ENCODE measurements at regions not wholly inside any gene's neighbourhood (a gene's known extent, or its start where the extent isn't known, plus 50 kb on each side); places are given as distances from the start of the nearest gene placed in this dataset.

DNA sequence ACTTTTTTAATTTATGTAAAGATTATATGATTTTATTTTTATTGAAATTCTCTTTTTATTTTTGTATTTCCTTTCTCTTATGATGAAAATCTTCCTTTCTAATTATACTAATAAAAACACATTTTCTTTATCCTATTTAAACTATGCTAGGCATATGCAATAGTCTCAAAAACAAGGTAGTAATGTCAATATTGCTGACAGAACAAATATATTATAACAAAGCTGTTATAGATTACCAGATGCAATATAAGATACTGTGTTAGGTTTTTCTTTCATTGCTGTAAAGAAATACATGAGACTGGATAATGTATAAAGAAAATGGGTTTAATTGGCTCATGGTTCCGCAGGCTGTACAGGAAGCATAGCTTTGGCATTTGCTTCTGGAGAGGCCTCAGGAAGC is 631.2 kb upstream of the SOX11 start:
- no peak overlapping the region for H3K4me3 ChIP-seq (ENCODE audit: low read depth, low read length)
- TF ChIP-seq, protein P1, sequence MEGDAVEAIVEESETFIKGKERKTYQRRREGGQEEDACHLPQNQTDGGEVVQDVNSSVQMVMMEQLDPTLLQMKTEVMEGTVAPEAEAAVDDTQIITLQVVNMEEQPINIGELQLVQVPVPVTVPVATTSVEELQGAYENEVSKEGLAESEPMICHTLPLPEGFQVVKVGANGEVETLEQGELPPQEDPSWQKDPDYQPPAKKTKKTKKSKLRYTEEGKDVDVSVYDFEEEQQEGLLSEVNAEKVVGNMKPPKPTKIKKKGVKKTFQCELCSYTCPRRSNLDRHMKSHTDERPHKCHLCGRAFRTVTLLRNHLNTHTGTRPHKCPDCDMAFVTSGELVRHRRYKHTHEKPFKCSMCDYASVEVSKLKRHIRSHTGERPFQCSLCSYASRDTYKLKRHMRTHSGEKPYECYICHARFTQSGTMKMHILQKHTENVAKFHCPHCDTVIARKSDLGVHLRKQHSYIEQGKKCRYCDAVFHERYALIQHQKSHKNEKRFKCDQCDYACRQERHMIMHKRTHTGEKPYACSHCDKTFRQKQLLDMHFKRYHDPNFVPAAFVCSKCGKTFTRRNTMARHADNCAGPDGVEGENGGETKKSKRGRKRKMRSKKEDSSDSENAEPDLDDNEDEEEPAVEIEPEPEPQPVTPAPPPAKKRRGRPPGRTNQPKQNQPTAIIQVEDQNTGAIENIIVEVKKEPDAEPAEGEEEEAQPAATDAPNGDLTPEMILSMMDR (IDR thresholded peaks at IDR 0.05; ENCODE audit: insufficient read depth, low read length, missing control alignments) = no peak
- CTCF ChIA-PET = no interaction called here
- DNase-seq (ENCODE audit: low read depth, low spot score) = no peak
- POLR2A ChIA-PET = no interaction called here

DNA sequence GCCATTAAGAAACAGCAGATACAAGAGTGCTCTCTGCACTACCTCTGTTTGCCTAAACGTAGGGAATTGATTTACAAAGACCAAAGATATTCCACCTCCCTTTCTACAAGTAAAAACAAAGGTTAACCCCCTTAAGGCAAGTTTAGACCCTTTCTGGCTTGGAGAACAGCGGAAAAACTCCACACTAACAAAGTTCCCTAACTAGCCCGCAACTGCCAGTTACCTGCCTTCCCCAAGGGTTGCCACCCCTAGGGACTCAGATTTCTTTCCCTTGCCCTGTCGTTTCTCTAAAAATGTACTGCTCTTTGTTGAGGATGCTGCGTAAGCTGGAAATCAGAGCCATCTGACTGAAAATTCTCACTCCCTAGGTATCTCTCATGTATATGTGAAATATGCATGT is 627.5 kb upstream of the SOX11 start:
- CTCF ChIA-PET = no interaction called here
- TF ChIP-seq, protein P1 (IDR thresholded peaks at IDR 0.05; ENCODE audit: insufficient read depth, low read length, missing control alignments) = no peak
- no peak overlapping the region for H3K4me3 ChIP-seq (ENCODE audit: low read depth, low read length)
- POLR2A ChIA-PET = no interaction called here
- no peak for DNase-seq (ENCODE audit: low read depth, low spot score)

DNA sequence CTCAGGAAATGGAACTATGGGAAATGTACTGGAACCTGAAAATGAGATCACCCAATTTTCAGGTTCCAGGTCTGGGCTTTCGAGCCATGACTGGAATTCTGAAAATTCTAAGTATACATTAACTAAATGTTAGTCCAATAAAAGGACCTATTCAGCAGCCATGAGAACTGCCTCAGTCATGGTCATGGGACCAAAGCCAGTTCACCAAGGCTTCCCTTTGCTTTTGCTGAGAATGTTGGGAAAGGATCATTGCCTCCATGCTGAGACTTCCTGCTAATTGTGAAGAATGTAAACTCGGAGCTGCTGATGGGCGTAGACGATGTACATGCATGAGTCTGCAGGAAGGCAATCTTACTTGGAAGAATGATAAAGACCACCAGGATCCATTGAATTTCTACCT is 624.4 kb upstream of the SOX11 start:
- no peak for DNase-seq (ENCODE audit: low read depth, low spot score)
- no peak overlapping the region for H3K4me3 ChIP-seq (ENCODE audit: low read depth, low read length)
- ChIA-PET CTCF (no interaction called here), POLR2A (no interaction called here)
- TF ChIP-seq, protein P1 (IDR thresholded peaks at IDR 0.05; ENCODE audit: insufficient read depth, low read length, missing control alignments) = no peak

DNA sequence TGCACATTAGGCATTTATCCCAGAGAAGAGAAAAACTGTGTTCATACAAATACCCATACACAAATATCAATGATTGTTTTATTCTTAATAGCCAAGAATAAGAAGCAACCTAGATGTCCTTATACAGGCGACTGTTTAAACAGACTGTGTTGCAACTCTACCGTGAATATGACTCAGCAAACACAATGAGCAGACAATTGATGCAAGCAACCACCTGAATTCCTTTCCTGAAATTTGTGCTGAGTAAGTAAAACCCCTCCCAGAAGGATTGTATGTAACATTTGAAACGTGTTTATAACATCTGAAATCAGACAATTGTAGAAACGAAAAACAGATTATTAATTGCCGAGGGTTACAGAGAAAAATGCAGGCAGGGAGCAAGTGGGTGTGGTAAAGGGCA is 621.9 kb upstream of the SOX11 start:
- TF ChIP-seq, protein P1 (IDR thresholded peaks at IDR 0.05; ENCODE audit: insufficient read depth, low read length, missing control alignments) = no peak
- ChIA-PET CTCF (no interaction called here), POLR2A (no interaction called here)
- DNase-seq (ENCODE audit: low read depth, low spot score) = no peak
- H3K4me3 ChIP-seq (ENCODE audit: low read depth, low read length) = no peak overlapping the region

DNA sequence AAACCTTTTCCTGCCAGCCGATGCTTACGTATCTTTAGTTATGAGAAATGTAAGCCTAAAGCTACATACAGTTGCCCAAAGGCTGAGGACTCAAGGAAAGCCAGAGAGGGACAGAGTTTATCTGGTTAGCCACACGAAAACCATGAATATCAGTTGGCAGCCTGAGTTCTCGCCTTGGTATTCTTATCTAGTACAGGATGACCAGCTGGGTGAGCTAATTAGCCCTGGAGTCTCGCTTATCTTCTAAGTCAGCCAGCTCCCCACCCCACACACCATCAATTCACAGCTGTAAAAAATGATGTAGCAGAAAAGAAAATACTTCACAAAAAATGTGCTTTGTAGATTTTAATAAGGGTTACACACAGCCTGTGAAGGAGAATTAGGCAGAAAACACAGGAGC is 617.5 kb upstream of the SOX11 start:
- no peak overlapping the region for H3K4me3 ChIP-seq (ENCODE audit: low read depth, low read length)
- TF ChIP-seq, protein P1 (IDR thresholded peaks at IDR 0.05; ENCODE audit: insufficient read depth, low read length, missing control alignments) = no peak
- ChIA-PET POLR2A (no interaction called here), CTCF (no interaction called here)
- no peak for DNase-seq (ENCODE audit: low read depth, low spot score)

DNA sequence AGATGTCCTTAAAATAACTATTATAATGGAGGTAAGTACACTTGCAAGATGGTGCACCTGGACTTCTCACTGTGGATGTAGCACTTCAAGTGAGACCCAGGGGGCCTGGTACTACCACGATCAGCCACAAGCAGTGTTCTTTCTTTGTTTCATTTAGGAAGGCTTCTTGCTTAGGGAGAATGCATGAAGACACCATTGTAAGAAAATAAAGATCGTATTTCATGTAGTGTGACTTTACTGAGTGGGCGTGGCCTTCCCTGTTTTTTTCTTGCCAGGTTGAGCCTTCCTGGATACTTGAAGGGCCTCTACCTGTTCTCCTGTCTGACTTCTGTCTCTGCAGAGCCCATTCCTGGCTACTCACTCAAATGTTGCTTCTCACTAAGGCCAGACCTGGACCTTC is 615.6 kb upstream of the SOX11 start:
- ChIA-PET CTCF (no interaction called here), POLR2A (no interaction called here)
- H3K4me3 ChIP-seq (ENCODE audit: low read depth, low read length) = no peak overlapping the region
- DNase-seq (ENCODE audit: low read depth, low spot score) = no peak
- TF ChIP-seq, protein P1 (IDR thresholded peaks at IDR 0.05; ENCODE audit: insufficient read depth, low read length, missing control alignments) = no peak

Measured in AG04449 (cell line).